AG10803 (cell line): ENCODE measurements at regions not wholly inside any gene's neighbourhood (a gene's known extent, or its start where the extent isn't known, plus 50 kb on each side); places are given as distances from the start of the nearest gene placed in this dataset.
"Not testable (repeated sequence)": the region's sequence is repeated elsewhere in the genome, so short reads cannot be mapped to it uniquely, and the experiment has no call there.

ENCODE experiments used
- DNase-seq: peaks from one replicate; pipeline ENCODE4 v3.0.0; 2010; ENCODE audit warnings: low read depth
- H3K4me3 ChIP-seq: 2 replicates; pipeline ENCODE4 v1.5.1; 2011; ENCODE audit warnings: mild to moderate bottlenecking, low read length, control low read depth

DNA sequence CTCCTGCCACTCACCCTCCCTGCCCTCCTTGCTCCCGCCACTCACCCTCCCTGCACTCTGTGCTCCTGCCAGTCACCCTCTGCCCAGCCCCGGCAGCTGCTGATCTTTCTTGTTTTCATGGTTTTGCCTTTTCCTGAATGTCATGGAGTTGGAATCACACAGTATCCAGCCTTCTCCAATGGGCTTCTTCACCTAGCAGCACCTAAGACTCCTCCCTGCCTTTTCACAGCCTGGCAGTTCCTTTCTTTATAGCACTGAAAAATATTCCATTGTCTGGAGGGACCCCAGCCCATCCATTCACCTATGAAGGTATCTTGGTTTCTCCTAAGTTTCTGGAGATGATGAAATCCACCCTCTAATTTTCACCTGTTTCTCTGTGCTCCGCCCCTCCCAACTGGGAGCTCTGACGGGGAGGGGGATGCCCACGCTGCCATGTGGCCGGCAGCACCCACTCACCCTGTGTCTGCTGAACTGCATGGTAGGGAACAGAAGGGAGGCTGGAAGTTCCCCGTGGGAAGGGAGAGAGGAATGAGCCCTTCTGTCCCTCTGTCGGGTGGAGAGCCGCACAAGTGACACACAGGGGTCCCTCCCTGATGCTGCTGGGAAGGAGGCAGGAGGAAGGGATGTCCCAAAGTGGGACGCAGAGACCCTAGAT lies 144.9 kb upstream of the ZNF469 start:
- not testable (repeated sequence) for DNase-seq, H3K4me3 ChIP-seq

DNA sequence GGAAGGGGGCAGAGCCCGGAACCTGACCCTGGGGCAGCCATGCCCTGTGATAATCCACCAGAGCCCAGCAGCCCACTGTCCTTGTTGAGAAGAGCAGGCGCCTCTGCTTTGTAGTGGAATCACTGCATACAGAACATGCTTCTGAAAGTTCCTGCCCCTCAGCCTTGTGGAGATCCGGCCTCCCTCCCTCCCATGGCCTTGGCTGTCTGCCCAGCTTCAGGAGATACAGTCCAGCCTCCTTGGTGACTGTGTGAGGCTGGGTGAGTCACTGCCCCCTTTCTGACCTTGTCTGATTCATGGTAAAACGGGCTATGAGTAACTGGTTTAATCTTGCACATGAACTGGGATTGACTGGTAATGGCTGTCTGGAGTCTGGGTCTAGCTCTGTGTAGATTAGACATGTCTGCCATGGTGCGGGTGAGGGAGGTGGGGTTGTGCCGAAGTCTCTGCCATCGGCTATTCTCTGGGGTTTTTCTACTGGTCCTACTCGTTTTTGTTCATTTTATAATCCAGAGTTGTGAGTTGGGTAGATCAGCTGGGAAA lies 144.0 kb upstream of the ZNF469 start:
- peak; percentile 97 for DNase-seq
- not testable (repeated sequence) for H3K4me3 ChIP-seq

GRCh38 chr16:88240118-88240517 lies 142.6 kb upstream of the ZNF469 start:
- peak; percentile 80 for DNase-seq
- not testable (repeated sequence) for H3K4me3 ChIP-seq

- not testable (repeated sequence) for H3K4me3 ChIP-seq, DNase-seq
Observed at GRCh38 chr16:88240776-88241175, 142.0 kb upstream of the ZNF469 start.

DNA sequence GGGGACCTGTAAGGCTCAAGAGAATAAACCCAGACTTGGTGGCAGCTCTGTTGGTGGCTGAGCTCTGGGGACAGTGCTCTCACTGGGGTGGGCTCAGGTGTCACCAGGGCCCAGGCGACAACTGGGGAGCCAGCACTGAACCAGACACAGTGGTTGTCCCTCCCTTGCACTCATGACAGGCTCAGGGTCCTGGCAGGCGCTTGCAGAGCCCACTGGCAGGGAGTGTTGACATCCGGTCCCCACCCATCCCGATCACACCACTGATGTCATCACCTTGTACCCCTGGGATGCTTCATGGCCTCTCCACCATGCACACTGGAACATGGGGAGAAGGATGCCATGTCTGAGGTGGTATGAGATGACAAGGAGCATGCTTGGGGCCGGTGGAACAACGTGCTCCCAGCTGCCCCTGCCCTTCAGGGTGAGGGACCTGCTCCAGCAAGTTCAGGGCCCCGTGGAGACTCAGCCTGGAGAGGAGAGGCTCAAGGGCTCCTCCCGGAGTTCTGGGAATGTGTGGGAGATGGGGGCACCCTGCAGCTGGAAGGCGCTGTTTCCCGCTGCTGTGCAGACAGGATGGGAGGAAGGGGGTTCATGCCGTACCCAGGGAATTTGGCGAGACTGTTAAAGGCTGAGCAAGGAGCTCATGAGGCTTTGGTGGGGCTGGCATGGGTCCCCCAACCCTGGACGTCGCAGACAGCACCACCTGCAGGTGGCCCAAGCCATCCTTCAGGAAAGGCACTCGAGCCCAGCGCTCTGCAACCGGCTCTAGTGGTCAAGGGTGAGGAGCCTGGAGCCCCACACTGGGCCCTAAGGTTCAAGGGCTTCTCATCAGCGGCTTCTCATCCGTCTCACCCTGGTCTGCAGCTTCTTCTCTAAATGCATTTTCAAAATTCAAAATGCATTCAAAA lies 141.1 kb upstream of the ZNF469 start:
- not testable (repeated sequence) for H3K4me3 ChIP-seq, DNase-seq

DNA sequence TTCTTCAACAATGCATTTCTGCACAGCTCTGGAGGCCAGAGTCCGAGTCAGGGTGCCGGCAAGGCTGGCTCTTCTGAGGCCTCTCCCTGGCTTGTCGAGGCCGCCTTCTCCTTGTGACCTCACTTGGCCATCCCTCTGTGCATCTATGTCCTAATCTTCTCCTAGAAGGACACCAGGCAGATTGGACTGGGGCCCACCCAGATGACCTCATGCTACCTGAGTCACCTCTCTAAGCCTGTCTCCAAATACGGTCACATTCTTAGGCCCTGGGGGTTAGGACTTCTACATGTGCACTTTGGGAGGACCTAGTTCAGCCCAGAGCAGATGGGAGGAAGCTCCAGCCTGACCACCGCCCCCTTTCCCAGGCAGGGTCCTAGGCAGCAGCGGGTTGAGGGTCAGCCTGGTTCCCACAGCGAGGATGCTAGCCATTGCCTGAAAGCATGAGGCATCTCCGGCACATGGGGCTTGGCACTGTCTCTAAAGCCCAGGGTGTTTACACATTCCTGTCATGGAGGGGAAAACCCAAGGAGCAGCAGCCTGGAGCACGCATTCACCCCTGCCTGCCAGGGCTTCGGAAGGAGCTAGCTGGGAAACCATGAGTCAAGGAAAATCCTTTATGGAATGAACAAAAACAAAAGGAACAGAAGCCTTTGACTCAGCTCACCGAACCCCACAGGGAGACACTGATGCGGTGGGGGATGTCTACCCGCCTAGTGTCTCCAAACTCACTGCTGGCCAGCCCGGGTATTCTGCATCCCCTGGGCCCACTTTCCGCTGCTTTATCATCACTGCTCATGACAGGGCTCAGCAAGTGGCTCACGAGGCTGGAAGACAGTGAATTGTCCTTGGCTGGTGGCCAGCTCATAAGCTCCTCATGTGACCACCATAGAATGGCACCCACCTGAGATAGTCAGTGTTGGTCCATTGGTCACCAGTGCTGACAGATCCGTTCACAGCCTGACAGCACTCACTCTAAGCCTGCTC lies 140.2 kb upstream of the ZNF469 start:
- peak; percentile 94 for DNase-seq
- not testable (repeated sequence) for H3K4me3 ChIP-seq

DNA sequence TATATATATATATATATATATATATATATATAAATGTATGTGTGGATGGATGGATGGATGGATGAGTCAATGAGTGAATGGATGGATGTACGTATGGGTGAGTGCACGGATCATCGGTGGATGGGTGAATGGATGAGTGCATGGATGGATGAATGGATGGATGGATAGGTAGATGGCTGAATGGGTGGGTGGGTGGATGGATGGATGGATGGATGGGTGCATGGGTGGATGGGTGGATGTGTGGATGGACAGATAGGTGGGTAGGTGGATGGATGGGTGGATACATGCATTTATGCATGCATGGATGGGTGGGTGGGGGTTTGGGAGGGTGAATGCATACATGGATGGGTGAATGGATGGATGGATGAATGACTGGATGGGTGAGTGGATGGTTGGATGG lies 138.8 kb upstream of the ZNF469 start:
- not testable (repeated sequence) for H3K4me3 ChIP-seq, DNase-seq

- peak; percentile 97 for DNase-seq
- peak overlapping the region; percentile 8; the same call in 1 of the 2 replicates for H3K4me3 ChIP-seq
Observed at GRCh38 chr16:88245241-88246081, 137.3 kb upstream of the ZNF469 start.

- not testable (repeated sequence) for H3K4me3 ChIP-seq
- DNase-seq = peak; percentile 5
Observed at GRCh38 chr16:88246955-88247582, 135.7 kb upstream of the ZNF469 start.

- H3K4me3 ChIP-seq = not testable (repeated sequence)
- DNase-seq = peak; percentile 12
Observed at GRCh38 chr16:88247583-88247966, 135.2 kb upstream of the ZNF469 start.

- not testable (repeated sequence) for H3K4me3 ChIP-seq, DNase-seq
Observed at GRCh38 chr16:88248761-88249160, 134.0 kb upstream of the ZNF469 start.

- not testable (repeated sequence) for H3K4me3 ChIP-seq, DNase-seq
Observed at GRCh38 chr16:88250381-88250780, 132.4 kb upstream of the ZNF469 start.

- not testable (repeated sequence) for H3K4me3 ChIP-seq, DNase-seq
Observed at GRCh38 chr16:88252057-88252794, 130.5 kb upstream of the ZNF469 start.

GRCh38 chr16:88258141-88258540 lies 124.6 kb upstream of the ZNF469 start:
- not testable (repeated sequence) for DNase-seq, H3K4me3 ChIP-seq

GRCh38 chr16:88258764-88259525 lies 123.8 kb upstream of the ZNF469 start:
- not testable (repeated sequence) for DNase-seq, H3K4me3 ChIP-seq

- DNase-seq, H3K4me3 ChIP-seq: not testable (repeated sequence)
Observed at GRCh38 chr16:88259538-88259937, 123.2 kb upstream of the ZNF469 start.

- DNase-seq = not testable (repeated sequence)
Observed at GRCh38 chr16:88260146-88260545, 122.6 kb upstream of the ZNF469 start.

More at GRCh38 chr16:88260146-88260545, 122.6 kb upstream of the ZNF469 start:
- not testable (repeated sequence) for H3K4me3 ChIP-seq
